HUDEP-2 (cell line): ENCODE measurements at regions not wholly inside any gene's neighbourhood (a gene's known extent, or its start where the extent isn't known, plus 50 kb on each side); places are given as distances from the start of the nearest gene placed in this dataset.

Experiments
- DNase-seq, 76 experiments: peaks; one replicate each; lab custom pipeline; 2025; ENCODE audit not compliant: unreplicated experiment in 76 of 76; lab: John Stamatoyannopoulos, UW

DNA sequence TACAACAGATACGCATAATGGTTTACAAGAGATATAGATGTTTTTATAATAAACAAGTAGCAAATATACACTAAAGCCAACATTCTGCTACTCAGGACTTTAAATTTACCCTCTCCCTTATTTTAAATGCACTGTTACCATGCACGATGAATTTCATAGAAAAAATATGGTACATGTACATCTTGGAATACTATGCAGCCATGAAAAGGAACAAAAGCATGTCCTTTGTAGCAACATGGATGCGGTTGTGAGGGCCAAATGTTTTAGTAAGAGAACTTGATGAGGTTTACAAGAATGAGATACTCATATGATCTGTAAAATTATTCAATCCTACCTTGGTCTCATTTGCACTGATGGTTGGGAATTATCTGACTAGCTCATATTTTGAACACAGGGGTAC, 769.3 kb downstream of the VGLL3 start:
- DNase-seq = no peak

DNA sequence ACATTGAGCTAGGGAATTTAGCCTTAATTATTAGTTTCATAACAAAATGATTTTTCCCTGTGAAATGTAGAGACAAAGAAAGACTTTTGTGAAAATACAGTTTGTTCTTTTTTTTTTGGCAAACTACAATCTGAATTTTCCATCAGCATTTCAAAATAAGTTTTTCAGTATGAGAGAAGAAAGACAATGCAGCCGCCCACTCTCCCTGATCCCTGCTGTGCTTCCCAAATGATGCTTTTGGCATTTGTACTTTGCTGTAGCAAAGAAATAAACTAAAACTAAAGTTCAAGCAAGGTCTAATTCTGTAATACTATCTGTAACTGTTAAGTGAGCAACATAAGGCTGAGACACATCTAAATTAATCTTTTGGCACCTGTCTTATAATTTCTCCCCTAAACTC, 782.2 kb downstream of the VGLL3 start:
- DNase-seq = no peak

DNA sequence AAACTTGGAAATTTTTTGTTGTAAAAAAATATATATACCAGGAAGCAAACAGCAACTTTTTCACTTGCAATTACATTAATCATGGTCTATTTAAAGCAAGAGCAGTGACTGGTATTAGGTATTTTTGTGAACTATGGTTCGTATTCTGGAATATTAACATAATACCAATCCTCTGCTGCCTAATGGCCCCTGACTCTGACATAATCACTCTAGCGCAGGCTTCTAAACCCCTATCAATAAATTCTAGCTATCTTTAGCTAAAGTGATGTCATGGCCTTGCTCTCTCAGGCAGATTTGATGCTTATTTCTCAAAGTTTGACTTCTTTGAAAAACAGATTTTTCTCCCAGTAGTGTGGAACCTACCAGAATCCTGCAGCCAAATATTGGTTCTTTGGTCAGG, 808.3 kb downstream of the VGLL3 start:
- DNase-seq = no peak

GRCh38 chr3:86180696-86181095, 810.3 kb downstream of the VGLL3 start:
- DNase-seq = no peak

DNA sequence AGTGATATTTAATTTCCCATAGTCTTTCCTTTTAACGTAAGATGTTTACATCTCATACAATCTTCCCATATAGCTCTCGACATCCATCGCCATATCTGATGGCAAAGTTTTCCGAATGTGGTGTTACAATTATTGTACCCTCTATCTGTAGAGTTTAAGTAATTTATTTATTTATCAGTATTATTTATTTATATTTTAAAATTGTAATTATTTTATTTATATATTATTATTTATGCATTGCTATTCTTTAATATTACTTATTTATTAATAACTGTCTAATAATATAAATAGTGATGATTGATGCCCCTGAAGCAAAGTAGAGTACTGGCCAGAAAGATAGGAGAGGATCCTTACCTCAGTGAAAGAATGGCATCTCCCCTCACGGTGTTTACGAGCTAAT, 812.9 kb downstream of the VGLL3 start:
- DNase-seq = no peak

DNA sequence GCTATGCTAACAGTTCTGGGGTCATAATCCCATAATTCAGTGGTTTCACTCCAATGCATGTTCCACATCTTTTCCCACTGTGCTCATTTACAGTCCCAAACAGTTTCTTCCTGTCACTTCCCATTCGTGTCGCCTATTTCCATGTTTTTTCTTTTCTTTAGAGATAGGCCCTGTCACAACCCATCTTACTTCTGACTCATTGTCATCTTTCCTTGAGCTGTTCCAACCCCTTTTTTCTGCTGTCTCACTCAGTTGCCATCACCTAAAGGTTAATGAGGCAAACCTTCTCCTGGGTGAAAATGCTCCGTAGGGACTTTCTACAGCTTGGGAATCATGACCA, 814.5 kb downstream of the VGLL3 start:
- no peak for DNase-seq

DNA sequence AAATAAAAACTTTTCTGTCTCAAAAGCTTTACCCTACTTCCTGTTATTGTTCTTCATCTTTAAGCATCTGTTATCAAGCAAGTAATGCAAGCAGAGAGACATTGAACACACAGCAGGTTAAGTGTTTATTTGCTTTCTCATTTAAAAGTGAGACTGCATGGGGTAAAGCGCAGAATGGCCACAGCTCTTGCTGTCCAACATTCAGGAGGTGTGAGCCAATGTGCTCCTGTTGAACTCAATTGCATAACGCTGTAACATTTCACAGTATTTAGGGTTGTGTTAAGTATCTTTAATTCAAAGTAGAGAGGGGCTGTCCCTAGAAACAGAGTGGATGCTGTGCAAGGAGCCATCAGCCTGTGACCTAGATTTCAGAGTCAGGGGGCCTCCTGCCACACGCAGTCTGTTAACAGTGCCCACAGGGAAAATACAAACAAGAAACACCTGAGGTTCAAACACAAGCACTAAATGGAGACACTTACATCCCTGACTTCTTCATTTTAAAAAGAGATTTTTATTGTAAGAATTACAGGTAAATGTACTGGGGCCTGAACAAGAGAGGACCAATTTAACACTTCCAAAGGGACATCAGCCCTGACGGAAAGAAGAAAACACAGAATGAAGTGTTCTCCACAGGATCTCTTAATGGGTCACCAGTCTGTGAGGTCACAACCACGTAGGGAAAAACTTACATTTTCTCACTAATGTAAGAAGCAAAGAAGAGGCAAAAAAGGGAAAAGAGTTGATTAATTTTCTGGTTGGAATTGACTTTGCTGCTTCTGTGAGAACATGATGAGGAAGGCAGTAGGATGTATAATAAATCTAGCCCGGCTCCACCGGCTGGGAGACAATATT, 815.1 kb downstream of the VGLL3 start:
- DNase-seq = no peak

GRCh38 chr3:86175051-86175536, 815.9 kb downstream of the VGLL3 start:
- DNase-seq = no peak

DNA sequence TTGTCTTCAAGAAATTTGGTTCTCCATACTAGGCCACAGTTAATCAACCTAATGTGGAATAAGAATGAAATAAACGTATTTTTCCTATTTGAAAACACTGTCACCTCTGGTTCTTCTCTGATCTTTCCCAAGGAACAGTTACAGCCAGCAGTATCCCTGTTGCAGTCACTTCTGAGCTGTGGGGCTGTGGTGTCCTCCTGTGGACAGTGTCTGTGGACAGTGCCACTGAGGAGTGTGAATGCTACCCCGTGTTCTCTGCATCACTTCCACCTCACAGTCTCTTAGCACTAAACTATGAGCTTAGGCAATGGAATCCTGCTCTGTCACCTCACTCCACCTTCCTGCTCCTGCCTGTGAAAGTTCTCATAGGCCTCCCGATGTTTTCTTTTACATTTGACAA, 817.5 kb downstream of the VGLL3 start:
- no peak for DNase-seq

- DNase-seq = no peak
Observed at GRCh38 chr3:86168512-86168911, 822.4 kb downstream of the VGLL3 start.

- DNase-seq = no peak
Observed at GRCh38 chr3:86162521-86162920, 828.4 kb downstream of the VGLL3 start.

DNA sequence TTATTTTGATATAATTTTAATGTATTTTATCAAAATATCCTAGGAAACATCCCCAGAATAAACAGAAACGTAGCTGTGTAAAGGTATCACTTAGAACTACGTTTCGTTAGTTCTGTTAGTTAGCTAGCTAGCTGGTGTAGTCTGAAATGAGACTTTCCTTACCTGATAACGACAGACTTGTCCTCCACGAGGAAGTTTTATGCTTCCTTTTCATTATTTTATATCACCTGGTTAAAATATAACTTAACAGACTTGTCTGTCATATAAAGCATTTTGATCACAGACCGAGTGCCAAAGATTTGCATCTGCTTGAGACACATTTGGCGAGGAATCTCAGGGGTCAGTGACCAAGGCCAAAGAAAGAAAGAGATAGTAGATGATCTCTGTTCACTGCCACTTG, 829.5 kb downstream of the VGLL3 start:
- DNase-seq = no peak

DNA sequence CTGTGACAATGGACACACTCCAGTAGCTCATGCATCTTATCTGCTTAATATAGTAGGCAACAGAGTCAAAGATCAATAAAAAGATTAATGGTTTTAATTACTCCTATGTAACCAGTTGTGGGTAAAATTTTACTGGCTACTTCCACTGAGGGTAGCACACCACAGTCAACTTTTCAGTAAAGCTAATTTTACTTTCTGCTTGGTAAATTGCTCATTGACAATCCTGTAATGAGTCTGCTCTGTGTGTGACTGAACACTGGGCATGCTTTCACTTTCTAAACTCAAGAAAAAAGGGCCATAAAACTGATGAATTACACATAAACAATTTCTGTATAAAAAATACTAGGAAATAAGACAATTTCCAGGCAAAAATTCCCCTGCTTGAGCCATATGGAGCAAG, 838.3 kb downstream of the VGLL3 start:
- DNase-seq = no peak

DNA sequence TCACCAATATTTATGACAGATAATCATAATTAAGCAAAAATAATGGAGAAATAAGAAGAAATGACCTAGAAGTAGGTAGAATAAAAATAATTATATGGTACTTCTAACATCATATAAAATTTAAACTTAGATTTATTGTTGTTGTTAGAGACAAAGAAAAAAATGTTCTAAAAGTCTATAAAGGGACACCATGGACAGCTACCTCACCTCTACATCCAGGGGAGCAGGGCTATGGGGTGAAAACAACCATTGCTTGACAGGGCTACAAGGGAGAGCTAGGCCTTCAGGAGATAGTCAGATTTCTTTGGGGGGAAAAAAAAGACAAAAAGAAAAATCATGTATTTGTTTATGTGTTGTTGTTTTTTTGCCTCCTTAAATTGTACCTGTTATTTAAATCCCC, 841.9 kb downstream of the VGLL3 start:
- DNase-seq = no peak

DNA sequence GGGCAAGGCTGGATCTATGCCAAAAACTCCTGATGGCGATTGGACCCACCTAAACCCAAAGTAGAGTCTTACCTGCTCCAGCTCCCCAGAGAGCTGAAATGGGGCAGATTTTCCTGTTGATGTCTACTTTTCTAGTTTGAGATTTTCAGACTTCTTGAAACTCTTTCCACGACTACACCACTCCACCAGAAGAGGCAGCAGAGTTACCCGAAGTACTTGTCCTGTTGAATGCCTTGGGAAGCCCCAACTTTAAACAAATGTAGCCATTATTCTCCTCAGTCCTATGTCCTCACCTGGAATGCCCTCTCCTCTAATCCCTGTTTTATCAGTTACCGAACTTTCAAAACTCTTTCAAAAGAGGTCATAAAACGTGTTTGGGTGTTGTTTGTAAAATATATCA, 843.8 kb downstream of the VGLL3 start:
- no peak for DNase-seq

DNA sequence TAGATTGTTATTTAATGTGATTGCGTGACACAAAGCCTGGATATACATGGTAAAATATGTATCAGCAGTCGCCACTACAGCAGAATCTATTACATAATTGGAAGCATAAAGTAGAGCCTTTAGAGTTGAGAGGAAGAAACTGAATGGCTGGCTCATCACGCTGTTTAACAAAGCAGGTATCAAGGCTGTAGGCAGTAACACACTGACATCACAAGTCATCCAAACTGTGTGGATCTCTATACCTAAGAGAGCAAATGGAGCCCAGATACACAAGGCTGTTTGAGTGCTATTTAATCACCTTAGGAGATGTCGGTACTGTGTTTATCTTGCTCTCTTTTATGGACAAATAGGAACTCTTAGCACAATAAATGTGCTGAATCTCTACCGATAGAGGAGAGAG, 864.4 kb downstream of the VGLL3 start:
- no peak for DNase-seq
